GM18499 (cell line): ENCODE measurements at regions not wholly inside any gene's neighbourhood (a gene's known extent, or its start where the extent isn't known, plus 50 kb on each side); places are given as distances from the start of the nearest gene placed in this dataset.

Source experiments
- ATAC-seq: cut with Tn5 transposase; IDR thresholded peaks from one replicate; pipeline ENCODE4 v1.9.1; 2021; ENCODE audit warnings: moderate number of reproducible peaks; ENCODE audit not compliant: insufficient read depth, unreplicated experiment

DNA sequence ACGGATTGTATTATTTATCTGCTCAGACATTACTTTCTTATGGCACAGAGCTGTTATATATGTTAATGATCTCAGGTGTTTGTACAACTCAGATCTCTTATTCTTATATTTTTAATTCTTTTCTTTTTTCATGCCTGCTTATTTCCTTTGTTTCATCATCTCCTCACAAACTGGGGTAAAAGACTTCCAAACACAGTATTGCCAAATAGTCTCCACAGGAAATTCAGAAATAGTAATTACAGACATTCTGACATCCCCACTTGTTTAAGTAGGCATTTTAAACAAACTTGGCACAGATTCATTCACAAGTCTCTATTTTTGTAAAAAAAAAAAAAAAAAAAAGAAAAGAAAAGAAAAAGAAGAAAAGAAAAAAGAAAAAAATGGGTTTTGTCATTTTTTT, 129.7 kb upstream of the USP38 start:
- no peak for ATAC-seq

DNA sequence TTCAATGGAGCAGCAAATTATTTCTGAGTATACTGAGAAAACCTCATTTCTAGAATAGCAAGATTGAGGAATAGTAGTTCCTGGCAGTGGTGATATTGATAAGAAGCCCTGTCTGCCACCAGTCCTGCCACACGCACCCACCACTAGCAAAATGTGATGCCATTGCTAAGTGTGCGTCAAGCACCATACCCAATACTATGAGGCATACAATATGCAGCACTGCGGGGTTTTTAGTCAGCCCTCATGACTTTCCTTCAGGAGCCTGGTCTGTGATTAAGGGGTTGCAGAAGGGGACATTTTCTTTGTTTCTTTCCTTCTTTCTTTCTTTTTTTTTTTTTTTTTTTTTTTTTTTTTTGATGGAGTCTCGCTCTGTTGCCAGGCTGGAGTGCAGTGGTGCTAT, 128.7 kb upstream of the USP38 start:
- ATAC-seq: no peak

DNA sequence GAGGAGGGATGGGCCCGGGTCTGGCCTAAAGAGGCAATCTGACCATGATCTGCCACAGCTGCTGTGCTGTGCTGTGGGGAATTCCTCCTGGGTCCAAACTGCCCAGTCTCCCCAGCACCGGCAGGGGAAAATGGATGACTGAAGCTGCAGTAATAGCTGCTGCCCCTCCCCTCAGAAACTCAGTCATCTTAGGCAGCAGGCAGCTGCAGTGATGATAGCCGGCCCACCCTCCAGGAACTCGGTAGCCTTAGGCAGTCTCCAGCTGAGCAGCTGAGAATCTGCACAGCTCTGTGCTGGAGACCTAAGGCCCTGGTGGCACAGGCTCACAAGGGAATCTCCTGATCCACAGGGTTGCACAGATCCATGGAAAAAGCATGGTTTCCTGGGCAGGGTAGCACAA, 113.4 kb upstream of the USP38 start:
- ATAC-seq: no peak

DNA sequence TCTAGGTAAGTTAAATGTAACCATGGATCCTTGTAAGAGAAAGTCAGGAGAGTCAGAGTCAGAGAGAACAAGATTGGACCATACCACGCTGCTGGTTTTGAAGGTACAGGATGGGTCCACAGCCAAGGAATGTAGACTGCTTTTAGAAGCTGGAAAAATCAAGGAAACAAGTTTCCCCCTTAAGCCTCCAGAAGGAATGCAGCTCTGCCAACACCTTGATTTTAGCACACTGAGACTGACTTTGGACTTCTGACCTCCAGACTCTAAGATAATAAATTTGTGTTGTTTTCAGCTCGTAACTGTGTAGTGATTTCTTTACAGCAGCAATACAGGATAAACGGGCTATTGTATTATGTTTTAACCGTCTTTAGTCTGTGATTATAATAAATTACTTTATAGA, 108.0 kb upstream of the USP38 start:
- ATAC-seq: no peak

DNA sequence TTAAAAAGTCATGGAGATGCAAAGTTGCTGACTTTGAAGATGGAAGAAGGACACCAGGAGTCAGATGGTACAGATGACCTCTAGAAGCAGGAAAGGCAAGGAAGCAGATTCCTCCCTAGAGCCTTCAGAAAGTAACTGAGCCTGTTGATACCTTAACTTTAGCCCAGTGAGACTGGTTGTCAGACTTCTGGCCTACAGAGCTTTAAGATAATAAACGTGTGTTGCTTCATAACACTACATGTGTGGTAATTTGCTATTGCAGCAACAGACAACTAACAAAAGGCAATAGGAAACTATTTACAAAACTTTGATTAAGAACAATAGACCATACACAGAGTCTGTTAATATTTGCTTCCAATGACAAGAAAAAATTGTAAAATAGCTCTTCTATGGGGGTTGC, 102.0 kb upstream of the USP38 start:
- no peak for ATAC-seq

DNA sequence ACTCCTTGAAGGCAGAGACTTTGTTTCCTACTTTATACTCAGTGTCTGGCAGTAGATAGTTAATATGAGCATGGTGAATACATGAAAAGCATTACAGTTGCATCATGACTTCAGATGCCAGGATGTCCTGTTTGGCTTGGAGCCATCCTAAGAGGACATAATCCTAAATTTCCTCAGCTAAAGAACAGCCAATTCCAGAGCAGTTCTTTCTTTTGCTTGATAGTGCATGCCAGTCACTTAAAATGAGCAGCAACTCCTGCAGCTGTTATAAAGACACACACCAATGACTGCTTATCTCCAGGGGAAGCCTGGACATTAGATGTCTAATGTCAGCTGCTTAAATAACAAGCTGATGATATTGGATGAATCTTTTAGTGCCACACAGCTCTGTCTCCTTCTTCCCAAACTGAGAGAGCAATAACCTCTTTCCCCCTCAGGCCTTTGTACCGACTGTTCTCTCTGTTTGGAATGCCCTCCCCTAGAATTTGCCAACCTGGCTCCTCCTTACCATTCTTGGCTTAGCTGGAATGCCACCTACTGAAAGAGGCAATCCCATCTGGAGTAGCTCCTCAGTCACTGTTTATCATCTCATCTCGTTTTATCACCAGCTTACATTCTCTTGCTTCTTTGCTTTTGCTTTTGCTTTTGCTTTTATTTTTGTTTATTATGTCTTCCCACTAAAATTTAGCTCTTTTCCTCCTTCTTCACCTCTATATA, 100.8 kb upstream of the USP38 start:
- ATAC-seq: no peak

DNA sequence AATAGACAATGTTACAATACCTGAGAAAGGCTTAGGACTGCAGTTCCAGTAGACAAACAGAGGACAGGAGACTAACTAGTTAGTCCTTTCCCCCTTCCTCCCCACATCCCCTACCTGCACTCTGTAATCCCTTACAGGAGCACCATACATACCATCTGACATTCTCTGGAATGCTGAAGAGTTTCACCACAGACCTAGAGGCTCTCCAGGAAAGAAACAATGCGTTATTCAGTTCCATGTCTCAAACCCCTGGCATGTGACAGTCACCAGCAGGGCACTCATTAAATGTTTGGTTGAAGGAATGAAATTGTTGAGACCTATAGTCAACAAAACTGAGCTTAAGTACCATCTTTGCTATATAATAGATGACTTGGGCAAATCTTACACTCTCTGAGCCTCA, 100.2 kb upstream of the USP38 start:
- ATAC-seq: no peak

DNA sequence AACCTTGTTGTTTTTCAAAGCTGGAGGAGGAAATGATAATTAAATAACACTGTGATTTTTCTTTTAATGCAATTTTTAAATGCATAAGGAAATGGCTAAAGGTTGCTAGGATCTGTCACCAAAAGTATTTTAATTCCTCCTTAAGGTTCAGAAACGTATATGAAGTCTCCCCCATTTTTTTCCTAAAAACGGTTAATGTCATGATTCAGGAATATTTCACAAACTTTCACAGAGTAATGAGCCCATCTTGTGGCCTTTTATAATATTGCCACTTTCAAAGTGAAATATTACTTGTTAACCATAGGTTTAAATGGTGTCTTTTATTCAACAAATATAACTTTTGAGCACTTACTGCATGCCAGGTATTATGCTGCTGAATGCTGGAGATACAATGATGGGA, 99.5 kb upstream of the USP38 start:
- ATAC-seq: no peak

DNA sequence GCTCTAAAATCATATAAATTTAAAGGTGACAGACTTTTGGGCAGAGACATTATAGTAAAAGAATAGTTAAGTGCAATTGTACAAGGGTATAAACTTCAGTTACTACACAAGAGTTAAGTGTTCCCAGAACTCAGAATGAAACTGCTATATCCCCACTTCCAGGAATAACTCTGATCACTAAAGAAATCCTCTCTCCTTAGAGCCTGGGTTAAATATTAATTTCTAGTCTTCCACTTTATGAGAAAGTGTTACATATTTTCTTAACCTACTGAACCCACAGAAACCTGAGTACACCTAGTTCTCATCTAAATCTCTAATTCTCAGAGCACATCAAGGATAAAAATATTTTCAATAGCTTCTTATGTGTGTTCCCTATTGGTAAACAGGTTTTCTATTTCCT, 99.1 kb upstream of the USP38 start:
- ATAC-seq: no peak

DNA sequence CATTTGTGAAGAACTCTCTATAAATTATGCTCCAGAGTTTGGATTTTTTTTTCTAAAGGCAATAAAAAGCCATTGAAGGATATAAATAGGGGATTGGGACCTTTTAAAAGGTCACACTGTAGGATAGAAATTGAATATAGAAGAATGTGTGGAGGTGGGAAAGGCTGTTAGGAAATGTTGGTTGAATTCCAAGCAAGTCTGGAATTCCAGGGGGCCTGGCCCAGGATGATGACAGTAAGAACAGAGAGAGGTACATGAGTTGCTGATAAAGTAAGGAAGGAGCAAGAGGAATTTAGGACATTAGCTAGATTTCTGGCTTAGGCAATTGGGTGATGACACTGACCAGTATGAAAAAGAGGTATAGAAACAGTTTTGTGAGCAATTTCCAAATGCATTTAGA, 95.4 kb upstream of the USP38 start:
- no peak for ATAC-seq

DNA sequence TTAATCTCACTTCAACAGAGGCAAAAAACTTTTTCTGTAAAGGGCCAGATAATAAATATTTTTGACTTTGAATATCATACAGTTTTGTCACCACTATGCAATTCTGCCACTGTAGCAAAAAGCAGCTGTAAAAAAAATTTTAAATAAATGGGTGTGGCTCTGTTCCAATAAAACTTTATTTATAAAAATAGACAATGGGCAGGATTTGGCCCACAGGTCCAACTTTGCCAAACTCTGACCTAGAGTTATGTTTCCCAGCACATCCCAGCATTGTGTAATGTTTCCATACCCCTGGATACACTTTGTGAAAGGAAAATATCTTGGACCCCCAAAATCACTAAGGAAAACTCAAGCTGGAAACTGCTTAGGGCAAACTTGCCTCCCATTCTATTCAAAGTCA, 94.9 kb upstream of the USP38 start:
- ATAC-seq: no peak

DNA sequence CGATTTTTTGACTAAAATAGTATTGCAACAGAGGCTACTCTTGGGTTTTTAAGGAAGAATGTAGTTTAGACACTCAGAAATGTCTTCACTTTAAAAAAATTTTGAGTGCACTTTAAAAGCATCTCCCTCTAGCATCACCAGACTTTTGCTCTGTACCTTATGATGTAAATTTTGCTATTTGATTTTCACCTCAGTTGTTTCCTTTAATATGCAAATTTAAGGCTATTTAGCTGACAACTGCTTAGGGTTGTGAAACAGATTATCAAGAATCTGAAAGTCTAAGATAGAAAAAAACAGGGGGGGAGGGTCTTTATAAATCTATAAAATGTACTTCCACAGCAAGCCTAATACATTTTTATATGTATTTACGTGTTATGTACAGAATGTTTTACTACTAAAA, 92.9 kb upstream of the USP38 start:
- ATAC-seq: no peak

DNA sequence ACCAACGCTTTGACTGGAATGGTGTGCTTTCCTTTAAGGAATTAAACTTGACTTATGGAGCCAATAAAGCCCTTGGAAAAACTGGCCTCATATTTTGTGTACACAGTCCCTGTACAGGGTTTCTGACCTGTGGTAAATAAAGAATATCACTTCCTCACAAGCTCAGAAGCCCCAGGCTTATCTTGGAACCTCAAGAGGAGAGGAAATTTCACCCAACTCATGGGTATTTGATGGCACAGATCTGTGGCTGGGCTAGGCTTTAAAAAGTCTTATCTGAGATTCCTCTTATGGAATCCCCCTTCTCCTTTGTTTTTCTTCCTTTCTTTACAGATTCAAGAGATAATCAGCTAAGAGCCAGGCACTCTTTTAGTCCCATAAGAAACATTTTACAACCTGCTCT, 89.3 kb upstream of the USP38 start:
- ATAC-seq: no peak

DNA sequence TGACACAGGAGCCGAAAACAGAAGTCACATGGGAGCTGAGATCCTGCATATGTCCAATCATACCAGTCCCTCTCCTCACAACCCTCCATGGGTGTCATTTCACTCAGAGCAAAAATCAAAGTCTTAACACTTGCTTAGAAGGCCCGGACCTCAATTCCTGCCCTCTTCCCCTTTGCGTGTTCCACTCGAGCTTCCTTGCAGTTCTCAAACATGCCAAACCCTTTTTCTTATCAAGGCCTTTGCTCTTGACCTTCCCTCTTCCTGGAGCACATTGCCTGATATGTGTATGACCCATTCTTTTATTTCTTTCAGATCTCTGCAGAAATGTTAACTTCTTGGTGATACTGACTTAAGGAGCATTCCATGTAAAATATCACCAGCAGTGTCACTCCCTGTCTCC, 87.0 kb upstream of the USP38 start:
- ATAC-seq: no peak

DNA sequence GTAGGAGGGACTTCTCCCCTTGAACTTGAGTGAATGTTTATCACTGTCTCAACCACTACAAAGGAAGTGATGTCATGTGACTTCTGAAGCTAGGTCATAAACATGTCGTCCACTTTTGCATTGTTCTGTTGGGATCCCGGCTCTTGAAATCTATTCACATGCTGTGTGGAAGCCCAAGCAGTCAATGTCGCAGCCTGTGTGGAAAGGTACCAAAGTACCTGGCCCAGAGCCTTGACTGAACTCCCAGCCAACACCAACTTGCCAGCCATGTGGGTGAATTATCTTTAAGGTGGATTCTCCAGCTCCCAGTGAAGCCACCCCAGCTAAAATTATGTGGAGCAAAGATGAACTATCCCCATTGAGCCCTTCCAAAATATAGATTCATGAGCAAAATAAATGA, 85.0 kb upstream of the USP38 start:
- ATAC-seq: no peak

DNA sequence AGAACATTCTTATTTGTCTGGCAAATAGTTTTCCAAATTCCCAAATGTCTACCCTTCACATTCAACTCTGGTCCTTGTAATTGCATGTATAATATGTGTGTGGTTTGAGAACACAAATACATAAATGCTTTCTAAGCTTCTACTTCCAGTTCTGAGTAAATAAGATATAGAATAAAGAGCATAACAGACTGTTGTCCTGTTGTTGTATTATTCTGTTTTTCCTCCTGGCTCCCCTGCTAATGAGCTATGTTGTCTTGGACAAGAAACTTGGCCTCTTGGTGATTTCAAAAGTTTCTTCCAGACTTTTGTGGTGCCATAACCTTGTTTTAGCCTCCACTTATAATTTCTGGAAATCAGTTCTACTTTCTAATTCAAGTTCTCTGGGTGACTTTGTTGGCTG, 75.3 kb upstream of the USP38 start:
- ATAC-seq: no peak

DNA sequence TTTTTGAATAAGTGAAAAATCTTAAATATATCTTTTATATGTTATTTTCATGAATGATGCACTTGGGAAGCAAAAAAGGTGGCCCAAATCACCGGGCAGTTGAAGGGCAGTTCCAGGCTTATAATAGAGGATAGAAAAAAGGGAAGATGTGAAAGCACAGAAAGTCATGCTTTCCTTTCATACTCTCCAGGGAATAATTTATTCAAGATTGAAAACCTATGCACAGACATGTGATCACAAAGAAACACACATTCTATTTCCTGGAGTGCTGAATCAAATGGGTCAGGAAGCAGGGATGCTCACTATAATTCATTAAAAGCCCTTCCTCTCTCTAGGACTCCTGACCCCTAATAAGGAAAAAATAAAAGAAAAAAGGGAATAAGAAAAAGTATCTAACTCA, 66.1 kb upstream of the USP38 start:
- no peak for ATAC-seq

DNA sequence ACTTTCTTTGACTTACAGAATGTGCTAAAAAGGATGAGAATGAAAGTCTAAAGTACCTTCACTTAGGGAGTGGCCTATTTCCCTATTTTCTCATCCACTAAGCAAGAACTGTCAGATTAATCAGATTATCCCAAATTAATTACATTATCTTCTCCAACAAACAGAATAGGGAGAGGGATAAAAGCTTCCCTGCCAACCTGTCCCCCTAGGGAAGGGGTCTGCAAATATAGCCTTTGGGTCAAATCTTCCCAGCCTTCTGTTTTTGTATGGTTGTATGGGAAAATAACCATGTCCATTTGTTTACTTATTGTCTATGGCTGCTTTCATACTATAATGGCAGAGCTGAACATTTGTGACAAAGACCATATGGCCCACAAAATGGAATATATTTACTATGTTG, 57.1 kb upstream of the USP38 start:
- no peak for ATAC-seq

DNA sequence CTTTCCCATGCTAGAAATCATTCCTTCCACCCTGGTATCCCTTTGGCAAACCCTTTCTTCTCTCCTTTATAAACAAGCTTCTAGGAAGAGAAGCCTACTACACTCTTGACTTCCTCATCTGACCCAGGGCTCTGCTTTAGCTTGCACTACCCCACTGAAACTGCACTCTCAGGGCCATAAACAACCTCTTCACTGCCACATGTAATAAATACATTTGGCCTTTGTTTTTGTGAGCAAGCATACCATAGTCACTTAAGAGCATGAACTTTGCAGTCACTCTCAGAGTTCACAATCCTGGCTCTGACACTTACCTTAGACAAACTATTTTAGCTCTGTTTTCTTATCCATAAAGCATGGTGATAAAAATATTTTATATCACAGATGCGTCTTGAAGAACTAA, 50.7 kb upstream of the USP38 start:
- no peak for ATAC-seq
